WTC11 (cell line): ENCODE measurements at regions not wholly inside any gene's neighbourhood (a gene's known extent, or its start where the extent isn't known, plus 50 kb on each side); places are given as distances from the start of the nearest gene placed in this dataset.

ENCODE experiments used
- ATAC-seq: fragments of 200-7000 bp; cut with Tn5 transposase; 2 replicates; pipeline ENCODE4 v1.10.0; 2021; ENCODE audit warnings: mild to moderate bottlenecking, moderate library complexity
- CTCF ChIA-PET: fragments of 300-600 bp; sonication (Branson Sonifier 250); formaldehyde crosslinking; loops from one replicate; lab custom pipeline; 2021; ENCODE audit warnings: antibody characterized with exemption; lab: Charles Lee
- POLR2A ChIA-PET: fragments of 350-600 bp; sonication (Branson Sonifier 250); formaldehyde crosslinking; loops from one replicate; lab custom pipeline; 2021; ENCODE audit warnings: antibody characterized with exemption; lab: Charles Lee
- DNase-seq: peaks from one replicate; pipeline ENCODE4 v3.0.0; 2021; ENCODE audit warnings: low spot score
- H3K27ac Mint-ChIP-seq: 2 replicates; pipeline ENCODE4 v1.8.0; 2021; ENCODE audit warnings: mixed read lengths
- H3K27me3 Mint-ChIP-seq: 2 replicates; pipeline ENCODE4 v1.8.0; 2021; ENCODE audit warnings: low read depth, mild to moderate bottlenecking, moderate library complexity, mixed read lengths
- H3K36me3 Mint-ChIP-seq: 2 replicates; pipeline ENCODE4 v1.8.0; 2021; ENCODE audit warnings: mixed read lengths
- H3K4me1 Mint-ChIP-seq: 2 replicates; pipeline ENCODE4 v1.8.0; 2022; ENCODE audit warnings: mixed read lengths
- H3K4me3 Mint-ChIP-seq: 2 replicates; pipeline ENCODE4 v1.8.0; 2021; ENCODE audit warnings: mild to moderate bottlenecking, moderate library complexity, mixed read lengths
- H3K9me3 Mint-ChIP-seq: 2 replicates; pipeline ENCODE4 v1.8.0; 2021; ENCODE audit warnings: mixed read lengths
- ATF6 ChIP-seq: sonication (generic); formaldehyde crosslinking; IDR thresholded peaks from 2 replicates; pipeline ENCODE4 v1.8.1; 2023; ENCODE audit warnings: mild to moderate bottlenecking, missing genetic modification reagents
- E2F1 ChIP-seq: sonication (generic); formaldehyde crosslinking; IDR thresholded peaks from 2 replicates; pipeline ENCODE4 v1.8.0; 2022; ENCODE audit warnings: mild to moderate bottlenecking, missing genetic modification reagents
- FOXP1 ChIP-seq: sonication (generic); formaldehyde crosslinking; IDR thresholded peaks from 2 replicates; pipeline ENCODE4 v1.8.0; 2022; ENCODE audit warnings: missing genetic modification reagents, mild to moderate bottlenecking, moderate library complexity, borderline replicate concordance
- FOXP4 ChIP-seq: sonication (generic); formaldehyde crosslinking; IDR thresholded peaks from 2 replicates; pipeline ENCODE4 v1.8.0; 2022; ENCODE audit warnings: mild to moderate bottlenecking, missing genetic modification reagents
- NFE2L1 ChIP-seq: sonication (generic); formaldehyde crosslinking; IDR thresholded peaks from 2 replicates; pipeline ENCODE4 v1.8.1; 2023; ENCODE audit warnings: missing genetic modification reagents
- NR1H2 ChIP-seq: sonication (generic); formaldehyde crosslinking; IDR thresholded peaks from 2 replicates; pipeline ENCODE4 v1.9.0; 2021; ENCODE audit warnings: mild to moderate bottlenecking, moderate library complexity, missing genetic modification reagents
- NR3C1 ChIP-seq: sonication (generic); formaldehyde crosslinking; conservative IDR thresholded peaks from 2 replicates; pipeline ENCODE4 v1.8.1; 2023; ENCODE audit warnings: low read depth, mild to moderate bottlenecking, missing genetic modification reagents
- RELA ChIP-seq: sonication (generic); formaldehyde crosslinking; IDR thresholded peaks from 2 replicates; pipeline ENCODE4 v1.8.1; 2022; ENCODE audit warnings: missing genetic modification reagents, mild to moderate bottlenecking, borderline replicate concordance
- RORB ChIP-seq: fragments of 250-450 bp; sonication (Bioruptor Pico); IDR thresholded peaks from 2 replicates; pipeline ENCODE4 v1.9.0; 2021; ENCODE audit warnings: mild to moderate bottlenecking
- SMAD3 ChIP-seq: sonication (generic); formaldehyde crosslinking; IDR thresholded peaks from 2 replicates; pipeline ENCODE4 v1.8.0; 2022; ENCODE audit warnings: missing genetic modification reagents, mild to moderate bottlenecking, borderline replicate concordance
- STAT6 ChIP-seq: sonication (generic); formaldehyde crosslinking; conservative IDR thresholded peaks from 2 replicates; pipeline ENCODE4 v1.8.1; 2023; ENCODE audit warnings: mild to moderate bottlenecking, low read depth, missing genetic modification reagents, moderate library complexity
- TEAD4 ChIP-seq: sonication (generic); formaldehyde crosslinking; IDR thresholded peaks from 2 replicates; pipeline ENCODE4 v1.8.0; 2022; ENCODE audit warnings: mild to moderate bottlenecking, missing genetic modification reagents
- TP53 ChIP-seq: sonication (generic); formaldehyde crosslinking; IDR thresholded peaks from 2 replicates; pipeline ENCODE4 v1.8.1; 2023; ENCODE audit warnings: mild to moderate bottlenecking, missing genetic modification reagents
- ZBTB21 ChIP-seq: sonication (generic); formaldehyde crosslinking; IDR thresholded peaks from 2 replicates; pipeline ENCODE4 v1.8.1; 2023; ENCODE audit warnings: mild to moderate bottlenecking, missing genetic modification reagents, borderline replicate concordance
- ZNF138 ChIP-seq: sonication (generic); formaldehyde crosslinking; conservative IDR thresholded peaks from 2 replicates; pipeline ENCODE4 v1.8.1; 2022; ENCODE audit warnings: mild to moderate bottlenecking, moderate library complexity, missing genetic modification reagents
- ZNF232 ChIP-seq: sonication (generic); formaldehyde crosslinking; IDR thresholded peaks from 2 replicates; pipeline ENCODE4 v1.8.0; 2022; ENCODE audit warnings: mild to moderate bottlenecking, missing genetic modification reagents
- ZNF396 ChIP-seq: fragments of 250-450 bp; sonication (Bioruptor Pico); IDR thresholded peaks from 2 replicates; pipeline ENCODE4 v1.8.0; 2021; ENCODE audit warnings: mild to moderate bottlenecking, moderate library complexity, borderline replicate concordance
- TF ChIP-seq, protein P1 (sequence below): fragments of 250-450 bp; sonication (Bioruptor Pico); IDR thresholded peaks from 2 replicates; pipeline ENCODE4 v2.1.2; 2022; ENCODE audit warnings: mild to moderate bottlenecking, moderate library complexity
- TF ChIP-seq, protein P2 (sequence below): sonication (generic); formaldehyde crosslinking; IDR thresholded peaks from 2 replicates; pipeline ENCODE4 v1.8.0; 2023; ENCODE audit warnings: missing genetic modification reagents
- TF ChIP-seq, protein P3 (sequence below): fragments of 250-450 bp; sonication (Bioruptor Pico); conservative IDR thresholded peaks from 2 replicates; pipeline ENCODE4 v1.9.0; 2021; ENCODE audit warnings: mild to moderate bottlenecking

DNA sequence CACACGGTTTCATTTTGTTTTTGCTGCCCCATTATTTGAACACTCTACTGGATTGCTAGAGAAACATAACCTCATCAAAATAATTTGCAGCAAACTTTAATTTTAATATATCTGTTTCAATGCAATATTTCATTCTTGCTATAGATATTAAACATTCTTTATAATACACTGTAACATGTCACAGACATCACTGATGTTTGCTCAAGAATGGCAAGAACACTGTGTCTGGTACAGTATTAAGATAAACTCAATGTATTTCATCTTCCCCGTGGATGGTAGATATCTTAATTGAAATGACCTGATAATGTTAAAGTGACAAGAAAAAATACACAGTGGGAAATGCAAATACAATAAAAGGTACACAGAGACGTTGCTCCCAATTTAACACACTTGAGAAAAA, 86.0 kb downstream of the PTCHD4 start (continued):
- TF ChIP-seq E2F1 (CRISPR knock-in tag) (no peak), NR1H2 (CRISPR knock-in tag) (no peak), ZNF396 (no peak), FOXP4 (CRISPR knock-in tag) (no peak), STAT6 (CRISPR knock-in tag) (no peak)
- TF ChIP-seq, protein P1, sequence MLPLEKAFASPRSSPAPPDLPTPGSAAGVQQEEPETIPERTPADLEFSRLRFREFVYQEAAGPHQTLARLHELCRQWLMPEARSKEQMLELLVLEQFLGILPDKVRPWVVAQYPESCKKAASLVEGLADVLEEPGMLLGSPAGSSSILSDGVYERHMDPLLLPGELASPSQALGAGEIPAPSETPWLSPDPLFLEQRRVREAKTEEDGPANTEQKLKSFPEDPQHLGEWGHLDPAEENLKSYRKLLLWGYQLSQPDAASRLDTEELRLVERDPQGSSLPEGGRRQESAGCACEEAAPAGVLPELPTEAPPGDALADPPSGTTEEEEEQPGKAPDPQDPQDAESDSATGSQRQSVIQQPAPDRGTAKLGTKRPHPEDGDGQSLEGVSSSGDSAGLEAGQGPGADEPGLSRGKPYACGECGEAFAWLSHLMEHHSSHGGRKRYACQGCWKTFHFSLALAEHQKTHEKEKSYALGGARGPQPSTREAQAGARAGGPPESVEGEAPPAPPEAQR (CRISPR knock-in tag): no peak

- 0 out of 2 replicates have a peak, but pooled peaks cover 6% of the 10 kb centered on the region for H3K4me1 Mint-ChIP-seq
- DNase-seq: no peak
- no peak for TF ChIP-seq SMAD3 (CRISPR knock-in tag)
- TF ChIP-seq, protein P2, sequence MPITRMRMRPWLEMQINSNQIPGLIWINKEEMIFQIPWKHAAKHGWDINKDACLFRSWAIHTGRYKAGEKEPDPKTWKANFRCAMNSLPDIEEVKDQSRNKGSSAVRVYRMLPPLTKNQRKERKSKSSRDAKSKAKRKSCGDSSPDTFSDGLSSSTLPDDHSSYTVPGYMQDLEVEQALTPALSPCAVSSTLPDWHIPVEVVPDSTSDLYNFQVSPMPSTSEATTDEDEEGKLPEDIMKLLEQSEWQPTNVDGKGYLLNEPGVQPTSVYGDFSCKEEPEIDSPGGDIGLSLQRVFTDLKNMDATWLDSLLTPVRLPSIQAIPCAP (CRISPR knock-in tag): no peak
- TF ChIP-seq ATF6 (CRISPR knock-in tag): no peak
- no peak for TF ChIP-seq ZNF232 (CRISPR knock-in tag)
- TF ChIP-seq ZBTB21 (CRISPR knock-in tag): no peak
- TF ChIP-seq, all 79 proteins: peak for 0
- CTCF ChIA-PET: no interaction called here
- no peak for ATAC-seq
- Mint-ChIP-seq H3K27me3 (no peaks in the 10 kb centered on the region), H3K36me3 (no peaks in the 10 kb centered on the region), H3K9me3 (no peaks in the 10 kb centered on the region), H3K4me3 (no peak overlapping the region), H3K27ac (no peak overlapping the region)
- POLR2A ChIA-PET: no interaction called here
Observed at GRCh38 chr6:48021904-48022303, 89.1 kb downstream of the PTCHD4 start.

GRCh38 chr6:48016020-48016755, 94.8 kb downstream of the PTCHD4 start:
- ATAC-seq (no peak), DNase-seq (no peak)
- Mint-ChIP-seq H3K4me3 (no peak overlapping the region), H3K36me3 (no peaks in the 10 kb centered on the region), H3K27me3 (no peaks in the 10 kb centered on the region), H3K4me1 (no peaks in the 10 kb centered on the region), H3K27ac (no peak overlapping the region), H3K9me3 (0 out of 2 replicates have a peak, but pooled peaks cover 2% of the 10 kb centered on the region)
- ChIA-PET POLR2A (no interaction called here), CTCF (no interaction called here)
- no peak for TF ChIP-seq FOXP1
- no peak for TF ChIP-seq NR3C1 (CRISPR knock-in tag)
- no peak for TF ChIP-seq TP53
- no peak for TF ChIP-seq RORB (CRISPR knock-in tag)
- TF ChIP-seq TEAD4 (CRISPR knock-in tag): no peak
- no peak for TF ChIP-seq NFE2L1 (CRISPR knock-in tag)
- TF ChIP-seq, protein P3, sequence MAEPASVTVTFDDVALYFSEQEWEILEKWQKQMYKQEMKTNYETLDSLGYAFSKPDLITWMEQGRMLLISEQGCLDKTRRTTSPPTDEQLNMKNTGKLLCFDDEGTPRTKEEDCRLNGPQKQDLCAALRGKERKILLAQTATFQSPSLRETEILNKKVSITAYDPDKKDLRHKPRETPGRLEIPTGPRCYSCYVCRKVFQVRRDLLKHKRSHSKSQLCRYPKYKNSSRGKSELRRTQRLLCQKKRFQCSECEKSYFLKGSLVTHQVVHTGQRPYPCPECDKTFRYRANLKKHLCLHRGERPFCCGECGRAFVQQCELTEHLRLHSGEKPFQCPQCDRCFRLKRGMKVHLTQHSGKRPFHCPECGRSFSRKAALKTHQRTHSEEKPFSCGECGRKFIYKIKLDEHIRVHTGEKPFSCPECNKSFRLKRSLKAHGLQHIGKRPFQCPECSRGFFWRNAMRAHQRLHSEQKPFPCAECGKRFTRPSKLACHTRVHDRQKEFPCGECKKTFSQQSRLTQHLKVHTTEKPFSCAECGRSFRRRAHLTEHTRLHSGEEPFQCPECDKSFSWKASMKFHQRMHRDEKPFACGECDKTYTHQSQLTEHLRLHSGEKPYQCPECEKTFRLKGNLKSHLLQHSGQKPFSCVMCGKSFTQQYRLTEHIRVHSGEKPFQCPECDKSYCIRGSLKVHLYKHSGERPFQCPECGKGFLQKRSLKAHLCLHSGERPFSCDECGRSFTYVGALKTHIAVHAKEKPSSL (CRISPR knock-in tag): no peak
- no peak for TF ChIP-seq ZBTB21 (CRISPR knock-in tag)
- TF ChIP-seq RELA (CRISPR knock-in tag): no peak
- no peak for TF ChIP-seq SMAD3 (CRISPR knock-in tag)
- TF ChIP-seq ZNF138 (CRISPR knock-in tag): no peak
